Testis (tissue), 2 donors: ENCODE measurements at regions not wholly inside any gene's neighbourhood (a gene's known extent, or its start where the extent isn't known, plus 50 kb on each side); places are given as distances from the start of the nearest gene placed in this dataset.

ENCODE experiments used
- POLR2A ChIP-seq: fragments of 450-650 bp; IDR thresholded peaks from one replicate; pipeline ENCODE4 v1.6.1; 2017; ENCODE audit warnings: antibody characterized with exemption, mild to moderate bottlenecking, moderate library complexity
- TF ChIP-seq, protein P1 (sequence below), 3 experiments: fragments of 450-650 bp in 2 of 3; fragments of 200-600 bp in 1 of 3; sonication (generic) in 1 of 3; IDR thresholded peaks; one replicate each; pipeline ENCODE4 v1.5.1; 2016 to 2019; ENCODE audit warnings: antibody characterized with exemption in 3 of 3, mild to moderate bottlenecking in 2 of 3, moderate library complexity in 1 of 3

DNA sequence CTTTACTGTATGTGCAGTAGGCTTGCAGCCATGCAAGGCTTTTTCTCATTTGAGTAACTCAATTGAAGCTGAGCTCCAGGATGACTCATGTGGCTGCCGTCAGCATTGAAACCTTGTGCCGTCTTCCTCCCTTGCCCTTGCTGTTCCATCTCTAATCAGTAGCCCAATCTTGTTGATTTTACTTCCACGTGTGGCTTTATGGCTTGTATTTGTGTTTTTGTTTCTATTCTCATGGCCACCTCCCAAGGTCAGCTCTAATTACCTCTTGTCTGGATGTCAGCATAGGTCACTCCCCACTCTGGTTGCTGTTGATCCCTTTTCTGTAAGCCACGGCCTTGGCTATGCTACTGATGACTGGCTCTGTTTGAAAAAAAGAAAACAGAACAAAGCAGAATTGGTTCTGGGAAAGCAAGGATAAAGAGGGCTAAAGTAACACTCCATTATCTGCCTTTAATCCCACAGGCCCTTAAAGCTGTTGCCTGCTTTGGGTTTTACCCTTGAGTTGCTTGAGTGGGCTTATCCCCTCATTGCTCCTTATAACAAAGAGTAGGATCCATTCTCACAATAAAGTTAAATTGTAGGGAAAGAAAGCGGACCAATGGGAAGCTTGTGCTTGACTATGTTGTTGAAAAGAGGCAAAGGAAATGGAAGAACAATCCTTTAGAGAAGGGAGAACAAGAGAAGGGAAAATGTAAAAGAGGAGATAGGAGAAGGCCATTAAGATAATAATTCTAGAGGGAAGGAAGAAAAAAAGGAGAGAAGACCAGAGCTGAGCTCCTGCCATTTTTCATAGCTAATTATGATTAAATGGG, 173.9 kb upstream of the PGRMC2 start:
- TF ChIP-seq, protein P1, sequence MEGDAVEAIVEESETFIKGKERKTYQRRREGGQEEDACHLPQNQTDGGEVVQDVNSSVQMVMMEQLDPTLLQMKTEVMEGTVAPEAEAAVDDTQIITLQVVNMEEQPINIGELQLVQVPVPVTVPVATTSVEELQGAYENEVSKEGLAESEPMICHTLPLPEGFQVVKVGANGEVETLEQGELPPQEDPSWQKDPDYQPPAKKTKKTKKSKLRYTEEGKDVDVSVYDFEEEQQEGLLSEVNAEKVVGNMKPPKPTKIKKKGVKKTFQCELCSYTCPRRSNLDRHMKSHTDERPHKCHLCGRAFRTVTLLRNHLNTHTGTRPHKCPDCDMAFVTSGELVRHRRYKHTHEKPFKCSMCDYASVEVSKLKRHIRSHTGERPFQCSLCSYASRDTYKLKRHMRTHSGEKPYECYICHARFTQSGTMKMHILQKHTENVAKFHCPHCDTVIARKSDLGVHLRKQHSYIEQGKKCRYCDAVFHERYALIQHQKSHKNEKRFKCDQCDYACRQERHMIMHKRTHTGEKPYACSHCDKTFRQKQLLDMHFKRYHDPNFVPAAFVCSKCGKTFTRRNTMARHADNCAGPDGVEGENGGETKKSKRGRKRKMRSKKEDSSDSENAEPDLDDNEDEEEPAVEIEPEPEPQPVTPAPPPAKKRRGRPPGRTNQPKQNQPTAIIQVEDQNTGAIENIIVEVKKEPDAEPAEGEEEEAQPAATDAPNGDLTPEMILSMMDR (IDR thresholded peaks at IDR 0.05), result no peak
- no peak for TF ChIP-seq POLR2A
